ENCODE measurements at regions not wholly inside any gene's neighbourhood (a gene's known extent, or its start where the extent isn't known, plus 50 kb on each side); places are given as distances from the start of the nearest gene placed in this dataset.

- TF ChIP-seq CTCF (IDR thresholded peaks at IDR 0.05; ENCODE audit: low read length) (no peak), EZH2 (optimal IDR thresholded peaks at IDR 0.05; ENCODE audit: low read depth, low read length) (no peak), EZH2phosphoT487 (IDR thresholded peaks at IDR 0.05; ENCODE audit: low read length) (no peak)
- H3K27me3 ChIP-seq (replicated peaks; ENCODE audit: insufficient read depth, low read length), result no peaks in the 10 kb centered on the region
- no peak overlapping the region for H3K4me3 ChIP-seq (ENCODE audit: low read length)
- no peaks in the 10 kb centered on the region for H3K36me3 ChIP-seq (replicated peaks; ENCODE audit: insufficient read depth, low read length)
- H3K9me3 ChIP-seq (replicated peaks; ENCODE audit: insufficient read depth, low read length), result no peaks in the 10 kb centered on the region
- H3K4me2 ChIP-seq (ENCODE audit: low read depth, low read length), result no peak overlapping the region
- H3K4me1 ChIP-seq (ENCODE audit: low read length), result no peaks in the 10 kb centered on the region
- no peak for DNase-seq
- no peaks in the 10 kb centered on the region for H4K20me1 ChIP-seq (ENCODE audit: insufficient read depth, low read length)
- H3K27ac ChIP-seq (ENCODE audit: low read length), result no peak overlapping the region
- no peaks in the 10 kb centered on the region for H3K79me2 ChIP-seq (ENCODE audit: low read length)
- no peak overlapping the region for H3K9ac ChIP-seq (ENCODE audit: low read length)
- H3K9me2 ChIP-seq (replicated peaks; ENCODE audit: insufficient read depth, low read length), result no peaks in the 10 kb centered on the region
- H3F3A ChIP-seq (ENCODE audit: insufficient read depth, low read length), result no peaks in the 10 kb centered on the region
- H2AFZ ChIP-seq (ENCODE audit: low read length), result no peak overlapping the region
Observed at GRCh38 chr12:82225871-82226270, 132.3 kb downstream of the CCDC59 start.

- DNase-seq, result no peak
- Histone ChIP-seq H3K4me3 (ENCODE audit: low read length) (no peak overlapping the region), H3K9me3 (replicated peaks; ENCODE audit: insufficient read depth, low read length) (no peaks in the 10 kb centered on the region), H3K9me2 (replicated peaks; ENCODE audit: insufficient read depth, low read length) (no peaks in the 10 kb centered on the region), H3K27ac (ENCODE audit: low read length) (no peak overlapping the region), H3K27me3 (replicated peaks; ENCODE audit: insufficient read depth, low read length) (no peaks in the 10 kb centered on the region), H3K9ac (ENCODE audit: low read length) (no peak overlapping the region), H3K4me2 (ENCODE audit: low read depth, low read length) (no peak overlapping the region), H3F3A (ENCODE audit: insufficient read depth, low read length) (no peaks in the 10 kb centered on the region), H2AFZ (ENCODE audit: low read length) (no peak overlapping the region), H3K36me3 (replicated peaks; ENCODE audit: insufficient read depth, low read length) (no peaks in the 10 kb centered on the region), H4K20me1 (ENCODE audit: insufficient read depth, low read length) (no peaks in the 10 kb centered on the region), H3K79me2 (ENCODE audit: low read length) (no peaks in the 10 kb centered on the region), H3K4me1 (ENCODE audit: low read length) (no peaks in the 10 kb centered on the region)
- TF ChIP-seq CTCF (IDR thresholded peaks at IDR 0.05; ENCODE audit: low read length) (no peak), EZH2 (optimal IDR thresholded peaks at IDR 0.05; ENCODE audit: low read depth, low read length) (no peak), EZH2phosphoT487 (IDR thresholded peaks at IDR 0.05; ENCODE audit: low read length) (no peak)
Observed at GRCh38 chr12:82223426-82223825, 134.8 kb downstream of the CCDC59 start.

GRCh38 chr12:82216475-82216874, 141.7 kb downstream of the CCDC59 start:
- H3K79me2 ChIP-seq (ENCODE audit: low read length), result no peaks in the 10 kb centered on the region
- DNase-seq, result no peak
- no peaks in the 10 kb centered on the region for H3K36me3 ChIP-seq (replicated peaks; ENCODE audit: insufficient read depth, low read length)
- no peaks in the 10 kb centered on the region for H3K9me2 ChIP-seq (replicated peaks; ENCODE audit: insufficient read depth, low read length)
- H4K20me1 ChIP-seq (ENCODE audit: insufficient read depth, low read length), result no peaks in the 10 kb centered on the region
- H3K27ac ChIP-seq (ENCODE audit: low read length), result no peak overlapping the region
- no peak overlapping the region for H3K4me3 ChIP-seq (ENCODE audit: low read length)
- no peaks in the 10 kb centered on the region for H3K27me3 ChIP-seq (replicated peaks; ENCODE audit: insufficient read depth, low read length)
- no peak overlapping the region for H3K4me2 ChIP-seq (ENCODE audit: low read depth, low read length)
- no peaks in the 10 kb centered on the region for H3K4me1 ChIP-seq (ENCODE audit: low read length)
- H3K9me3 ChIP-seq (replicated peaks; ENCODE audit: insufficient read depth, low read length), result no peaks in the 10 kb centered on the region
- TF ChIP-seq EZH2 (optimal IDR thresholded peaks at IDR 0.05; ENCODE audit: low read depth, low read length) (no peak), EZH2phosphoT487 (IDR thresholded peaks at IDR 0.05; ENCODE audit: low read length) (no peak), CTCF (IDR thresholded peaks at IDR 0.05; ENCODE audit: low read length) (no peak)
- no peaks in the 10 kb centered on the region for H3F3A ChIP-seq (ENCODE audit: insufficient read depth, low read length)
- no peak overlapping the region for H2AFZ ChIP-seq (ENCODE audit: low read length)
- no peak overlapping the region for H3K9ac ChIP-seq (ENCODE audit: low read length)

Data from MM.1S (cell line).